Astrocyte (in vitro differentiated cells and primary cell): ENCODE measurements at regions not wholly inside any gene's neighbourhood (a gene's known extent, or its start where the extent isn't known, plus 50 kb on each side); places are given as distances from the start of the nearest gene placed in this dataset.

Experiments used
- DNase-seq: peaks from one replicate; pipeline ENCODE4 v3.0.0-alpha.2; 2010; ENCODE audit warnings: low read depth
- FAIRE-seq: peaks from 2 replicates; lab custom pipeline; 2011; peaks lifted over from hg19 to GRCh38; lab: Jason Lieb, UNC
- H2AFZ ChIP-seq: 2 replicates; pipeline ENCODE4 v1.6.0; 2012; ENCODE audit warnings: low read depth, low read length, inconsistent platforms
- H3K27ac ChIP-seq: 2 replicates; pipeline ENCODE4 v1.5.1; 2011; ENCODE audit warnings: low read depth, low read length, inconsistent platforms
- H3K27me3 ChIP-seq: 2 replicates; pipeline ENCODE4 v1.6.0; 2011; ENCODE audit warnings: low read length, inconsistent platforms; ENCODE audit not compliant: insufficient read depth
- H3K36me3 ChIP-seq: 2 replicates; pipeline ENCODE4 v1.5.1; 2011; ENCODE audit warnings: low read length, inconsistent platforms; ENCODE audit not compliant: insufficient read depth
- H3K4me1 ChIP-seq: 2 replicates; pipeline ENCODE4 v1.5.1; 2011; ENCODE audit warnings: low read length, inconsistent platforms; ENCODE audit not compliant: insufficient read depth
- H3K4me2 ChIP-seq: 2 replicates; pipeline ENCODE4 v1.6.0; 2012; ENCODE audit warnings: low read length, inconsistent platforms
- H3K4me3 ChIP-seq: 2 replicates; pipeline ENCODE4 v1.5.1; 2011; ENCODE audit warnings: low read depth, mild to moderate bottlenecking, low read length, inconsistent platforms; ENCODE audit not compliant: insufficient read depth
- H3K79me2 ChIP-seq: 2 replicates; pipeline ENCODE4 v1.6.0; 2012; ENCODE audit warnings: mild to moderate bottlenecking, low read length, inconsistent platforms; ENCODE audit not compliant: insufficient read depth
- H3K9ac ChIP-seq: 2 replicates; pipeline ENCODE4 v1.6.0; 2012; ENCODE audit warnings: mild to moderate bottlenecking, low read length, inconsistent platforms
- H3K9me3 ChIP-seq: 2 replicates; pipeline ENCODE4 v1.5.1; 2012; ENCODE audit warnings: low read depth, mild to moderate bottlenecking, low read length, inconsistent platforms; ENCODE audit not compliant: insufficient read depth
- H4K20me1 ChIP-seq: 2 replicates; pipeline ENCODE4 v1.6.0; 2012; ENCODE audit warnings: low read length, inconsistent platforms; ENCODE audit not compliant: insufficient read depth
- H3K27ac Mint-ChIP-seq: one replicate; pipeline ENCODE4 v1.8.0; 2021; ENCODE audit warnings: mild to moderate bottlenecking, mixed read lengths; ENCODE audit not compliant: unreplicated experiment
- H3K27me3 Mint-ChIP-seq: one replicate; pipeline ENCODE4 v1.8.0; 2021; ENCODE audit warnings: low read depth, mixed read lengths; ENCODE audit not compliant: unreplicated experiment
- H3K36me3 Mint-ChIP-seq: one replicate; pipeline ENCODE4 v1.8.0; 2021; ENCODE audit warnings: low read depth, mixed read lengths; ENCODE audit not compliant: unreplicated experiment
- H3K4me1 Mint-ChIP-seq: one replicate; pipeline ENCODE4 v1.8.0; 2021; ENCODE audit warnings: low read depth, mixed read lengths; ENCODE audit not compliant: unreplicated experiment
- H3K4me3 Mint-ChIP-seq: one replicate; pipeline ENCODE4 v1.8.0; 2021; ENCODE audit warnings: mild to moderate bottlenecking, moderate library complexity, mixed read lengths; ENCODE audit not compliant: unreplicated experiment
- H3K9me3 Mint-ChIP-seq: one replicate; pipeline ENCODE4 v1.8.0; 2021; ENCODE audit warnings: mild to moderate bottlenecking, mixed read lengths; ENCODE audit not compliant: unreplicated experiment
- EZH2 ChIP-seq: IDR thresholded peaks from 2 replicates; pipeline ENCODE4 v1.6.1; 2012; ENCODE audit warnings: mild to moderate bottlenecking, low read length, inconsistent platforms; ENCODE audit not compliant: insufficient read depth
- TF ChIP-seq, protein P1 (sequence below): IDR thresholded peaks from 2 replicates; pipeline ENCODE4 v1.5.1; 2011; ENCODE audit warnings: low read depth, mild to moderate bottlenecking, inconsistent platforms, low read length, moderate library complexity; ENCODE audit not compliant: insufficient read depth

DNA sequence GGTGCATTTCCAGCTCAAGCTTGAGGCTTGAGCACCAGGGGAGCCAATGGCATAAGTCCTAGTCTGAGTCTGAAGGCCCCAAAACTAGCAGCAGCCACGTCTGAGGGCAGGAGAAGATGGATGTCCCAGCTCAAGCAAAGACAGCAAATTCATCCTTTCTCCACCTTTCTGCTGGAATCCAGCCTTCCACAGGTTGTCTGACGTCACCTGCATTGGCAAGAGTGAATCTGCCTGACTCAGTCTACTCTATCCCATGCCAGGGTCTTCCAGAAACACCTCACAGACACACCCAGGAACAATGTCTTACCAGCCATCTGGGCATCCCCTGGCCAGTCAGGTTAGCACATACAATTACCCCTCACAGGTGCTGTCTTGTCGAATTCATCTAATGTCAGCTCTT lies 76.2 kb upstream of the SOX11 start:
- no peak for FAIRE-seq
- H3K27ac Mint-ChIP-seq, result no peak overlapping the region

DNA sequence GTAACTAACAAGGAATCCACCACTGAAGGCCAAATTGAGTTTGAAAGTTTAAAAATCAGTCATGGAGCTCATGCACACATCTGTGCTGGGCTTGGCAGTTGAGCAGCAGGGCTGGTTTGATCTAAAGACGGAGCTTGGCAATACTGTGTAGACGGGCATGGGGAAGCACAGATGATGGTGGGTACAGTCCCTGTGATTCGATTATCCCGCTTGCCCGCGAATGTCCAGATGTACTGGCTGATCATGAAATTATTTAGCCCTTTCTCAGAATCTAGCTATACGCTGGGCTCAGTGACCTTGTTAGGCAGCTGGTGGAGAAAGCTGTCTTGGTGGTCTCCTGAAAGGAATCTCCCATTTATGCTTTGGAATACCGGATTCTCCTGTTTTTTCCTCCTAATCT lies 74.8 kb upstream of the SOX11 start:
- H3K27me3 ChIP-seq, result no peaks in the 10 kb centered on the region
- no peak for DNase-seq
- no peaks in the 10 kb centered on the region for H3K4me1 ChIP-seq
- H3K4me2 ChIP-seq, result no peak overlapping the region
- Mint-ChIP-seq H3K4me1 (no peaks in the 10 kb centered on the region), H3K27ac (no peak overlapping the region), H3K9me3 (peaks cover 4% of the 10 kb centered on the region), H3K4me3 (no peak overlapping the region), H3K36me3 (no peaks in the 10 kb centered on the region), H3K27me3 (peaks cover 9% of the 10 kb centered on the region)
- no peaks in the 10 kb centered on the region for H4K20me1 ChIP-seq
- H3K9ac ChIP-seq, result no peak overlapping the region
- no peaks in the 10 kb centered on the region for H3K79me2 ChIP-seq
- H2AFZ ChIP-seq, result no peak overlapping the region
- no peaks in the 10 kb centered on the region for H3K9me3 ChIP-seq
- no peaks in the 10 kb centered on the region for H3K36me3 ChIP-seq
- TF ChIP-seq EZH2, result no peak
- TF ChIP-seq, protein P1, sequence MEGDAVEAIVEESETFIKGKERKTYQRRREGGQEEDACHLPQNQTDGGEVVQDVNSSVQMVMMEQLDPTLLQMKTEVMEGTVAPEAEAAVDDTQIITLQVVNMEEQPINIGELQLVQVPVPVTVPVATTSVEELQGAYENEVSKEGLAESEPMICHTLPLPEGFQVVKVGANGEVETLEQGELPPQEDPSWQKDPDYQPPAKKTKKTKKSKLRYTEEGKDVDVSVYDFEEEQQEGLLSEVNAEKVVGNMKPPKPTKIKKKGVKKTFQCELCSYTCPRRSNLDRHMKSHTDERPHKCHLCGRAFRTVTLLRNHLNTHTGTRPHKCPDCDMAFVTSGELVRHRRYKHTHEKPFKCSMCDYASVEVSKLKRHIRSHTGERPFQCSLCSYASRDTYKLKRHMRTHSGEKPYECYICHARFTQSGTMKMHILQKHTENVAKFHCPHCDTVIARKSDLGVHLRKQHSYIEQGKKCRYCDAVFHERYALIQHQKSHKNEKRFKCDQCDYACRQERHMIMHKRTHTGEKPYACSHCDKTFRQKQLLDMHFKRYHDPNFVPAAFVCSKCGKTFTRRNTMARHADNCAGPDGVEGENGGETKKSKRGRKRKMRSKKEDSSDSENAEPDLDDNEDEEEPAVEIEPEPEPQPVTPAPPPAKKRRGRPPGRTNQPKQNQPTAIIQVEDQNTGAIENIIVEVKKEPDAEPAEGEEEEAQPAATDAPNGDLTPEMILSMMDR, result no peak
- no peak overlapping the region for H3K27ac ChIP-seq
- no peak for FAIRE-seq
- H3K4me3 ChIP-seq, result no peak overlapping the region

More for the DNA sequence above, 76.2 kb upstream of the SOX11 start:
- Mint-ChIP-seq H3K27me3 (peaks cover 9% of the 10 kb centered on the region), H3K4me1 (no peaks in the 10 kb centered on the region), H3K4me3 (no peak overlapping the region), H3K9me3 (peaks cover 4% of the 10 kb centered on the region), H3K36me3 (no peaks in the 10 kb centered on the region)
- Histone ChIP-seq H3K4me2 (no peak overlapping the region), H3K9ac (no peak overlapping the region), H3K79me2 (no peaks in the 10 kb centered on the region), H3K4me1 (no peaks in the 10 kb centered on the region), H3K4me3 (no peak overlapping the region), H3K36me3 (no peaks in the 10 kb centered on the region), H3K27ac (no peak overlapping the region), H2AFZ (no peak overlapping the region), H3K9me3 (no peaks in the 10 kb centered on the region), H3K27me3 (no peaks in the 10 kb centered on the region), H4K20me1 (no peaks in the 10 kb centered on the region)
- DNase-seq, result no peak
- TF ChIP-seq, protein P1, result no peak
- no peak for TF ChIP-seq EZH2

DNA sequence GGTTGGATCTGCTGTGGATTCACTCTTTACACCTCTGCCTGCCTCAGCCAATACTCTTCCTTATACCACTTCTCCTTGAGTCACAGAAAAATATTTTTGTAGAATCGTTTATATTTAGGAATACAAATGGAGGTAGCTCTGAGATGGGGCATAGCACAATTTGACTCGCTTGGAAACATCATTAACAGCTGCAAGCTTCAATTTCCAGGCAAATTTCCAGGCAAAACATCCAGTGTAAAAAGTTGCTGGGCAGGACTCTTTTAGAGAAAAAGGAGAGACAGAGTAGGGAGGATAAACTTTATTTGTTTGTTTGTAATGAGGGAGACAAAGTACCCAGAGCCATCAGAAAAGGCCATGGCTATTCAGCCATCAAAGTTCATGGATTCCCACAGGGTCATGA lies 74.4 kb upstream of the SOX11 start:
- H2AFZ ChIP-seq, result no peak overlapping the region
- H3K79me2 ChIP-seq, result no peaks in the 10 kb centered on the region
- H3K4me3 Mint-ChIP-seq, result no peak overlapping the region
- FAIRE-seq (no peak), DNase-seq (no peak)
- H3K4me1 Mint-ChIP-seq, result no peaks in the 10 kb centered on the region
- peaks cover 9% of the 10 kb centered on the region for H3K27me3 Mint-ChIP-seq
- TF ChIP-seq, protein P1, result no peak
- no peak for TF ChIP-seq EZH2
- no peaks in the 10 kb centered on the region for H3K36me3 ChIP-seq
- H3K27ac Mint-ChIP-seq, result no peak overlapping the region
- H3K9me3 ChIP-seq, result no peaks in the 10 kb centered on the region
- H3K4me1 ChIP-seq, result no peaks in the 10 kb centered on the region
- no peaks in the 10 kb centered on the region for H4K20me1 ChIP-seq
- no peak overlapping the region for H3K27ac ChIP-seq
- H3K4me3 ChIP-seq, result no peak overlapping the region
- H3K9me3 Mint-ChIP-seq, result peaks cover 4% of the 10 kb centered on the region
- no peaks in the 10 kb centered on the region for H3K27me3 ChIP-seq
- H3K9ac ChIP-seq, result no peak overlapping the region
- no peaks in the 10 kb centered on the region for H3K36me3 Mint-ChIP-seq
- no peak overlapping the region for H3K4me2 ChIP-seq
